ENCODE measurements at regions not wholly inside any gene's neighbourhood (a gene's known extent, or its start where the extent isn't known, plus 50 kb on each side); places are given as distances from the start of the nearest gene placed in this dataset.

- TF ChIP-seq YY1 (IDR thresholded peaks at IDR 0.05; ENCODE audit: insufficient read depth, insufficient read length): no peak
- no peak for TF ChIP-seq SUZ12 (IDR thresholded peaks at IDR 0.05; ENCODE audit: extremely low read depth, insufficient read depth, insufficient read length)
- no peak for TF ChIP-seq ZNF274 (IDR thresholded peaks at IDR 0.05; ENCODE audit: low read depth, low read length)
These were observed 98.0 kb upstream of the NHSL1 start for GRCh38 chr6:138597336-138597735.

Measured in NT2/D1 (cell line).